ENCODE measurements at regions not wholly inside any gene's neighbourhood (a gene's known extent, or its start where the extent isn't known, plus 50 kb on each side); places are given as distances from the start of the nearest gene placed in this dataset.

- TF ChIP-seq CTCF (IDR thresholded peaks at IDR 0.05; ENCODE audit: insufficient read depth, low read depth, low read length) = no peak
- no peaks in the 10 kb centered on the region for H3K27me3 ChIP-seq (ENCODE audit: control insufficient read depth, insufficient read depth, low read length)
- H3K4me3 ChIP-seq (ENCODE audit: low read depth, low read length) = no peak overlapping the region
- ChIA-PET CTCF (no interaction called here), POLR2A (no interaction called here)
- DNase-seq (ENCODE audit: low read depth) = no peak
- no peaks in the 10 kb centered on the region for H3K36me3 ChIP-seq (ENCODE audit: control insufficient read depth, insufficient read depth, low read length)
Observed at GRCh38 chr5:89613222-89613956, 730.4 kb upstream of the MEF2C start.

DNA sequence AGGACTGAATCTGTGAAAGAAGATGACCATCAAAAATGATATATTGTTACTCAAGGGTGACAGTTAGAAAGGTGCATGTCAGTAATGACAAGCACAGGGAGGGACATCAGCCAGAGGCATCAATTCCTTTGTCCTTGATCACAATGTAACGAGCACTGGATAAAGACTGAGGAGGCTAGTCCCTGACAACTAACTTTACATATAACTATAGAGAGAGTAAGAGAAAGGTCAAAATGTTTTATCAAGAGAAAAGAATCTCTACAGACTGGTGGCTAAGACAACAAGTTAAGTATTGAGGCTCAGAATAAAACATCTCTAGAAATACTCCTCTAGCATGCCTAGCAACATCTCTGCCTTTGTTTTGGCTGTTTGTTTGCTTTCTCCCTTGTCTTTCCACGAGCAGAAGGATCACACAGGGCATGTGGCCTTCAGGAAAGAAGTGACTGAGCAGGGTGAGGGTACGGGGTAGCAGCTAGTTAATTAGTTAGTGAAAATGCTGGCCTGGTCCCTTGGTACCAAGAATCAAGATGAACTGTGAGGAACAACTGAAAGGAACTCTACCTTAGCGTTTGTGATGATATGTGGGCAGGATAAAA, 724.1 kb upstream of the MEF2C start:
- DNase-seq (ENCODE audit: low read depth) = no peak
- ChIA-PET CTCF (no interaction called here), POLR2A (no interaction called here)
- Histone ChIP-seq H3K27me3 (ENCODE audit: control insufficient read depth, insufficient read depth, low read length) (no peaks in the 10 kb centered on the region), H3K4me3 (ENCODE audit: low read depth, low read length) (no peak overlapping the region), H3K36me3 (ENCODE audit: control insufficient read depth, insufficient read depth, low read length) (no peaks in the 10 kb centered on the region)
- TF ChIP-seq CTCF (IDR thresholded peaks at IDR 0.05; ENCODE audit: insufficient read depth, low read depth, low read length) = no peak

- Histone ChIP-seq H3K36me3 (ENCODE audit: control insufficient read depth, insufficient read depth, low read length) (no peaks in the 10 kb centered on the region), H3K27me3 (ENCODE audit: control insufficient read depth, insufficient read depth, low read length) (no peaks in the 10 kb centered on the region), H3K4me3 (ENCODE audit: low read depth, low read length) (no peak overlapping the region)
- DNase-seq (ENCODE audit: low read depth) = no peak
- ChIA-PET POLR2A (no interaction called here), CTCF (no interaction called here)
- TF ChIP-seq CTCF (IDR thresholded peaks at IDR 0.05; ENCODE audit: insufficient read depth, low read depth, low read length) = no peak
Observed at GRCh38 chr5:89604342-89604741, 721.4 kb upstream of the MEF2C start.

- CTCF ChIA-PET = no interaction called here
- no peak for DNase-seq (ENCODE audit: low read depth)
- no peak for TF ChIP-seq CTCF (IDR thresholded peaks at IDR 0.05; ENCODE audit: insufficient read depth, low read depth, low read length)
- POLR2A ChIA-PET = no interaction called here
- no peaks in the 10 kb centered on the region for H3K36me3 ChIP-seq (ENCODE audit: control insufficient read depth, insufficient read depth, low read length)
- H3K4me3 ChIP-seq (ENCODE audit: low read depth, low read length) = no peak overlapping the region
- H3K27me3 ChIP-seq (ENCODE audit: control insufficient read depth, insufficient read depth, low read length) = no peaks in the 10 kb centered on the region
Observed at GRCh38 chr5:89601880-89602279, 718.9 kb upstream of the MEF2C start.

DNA sequence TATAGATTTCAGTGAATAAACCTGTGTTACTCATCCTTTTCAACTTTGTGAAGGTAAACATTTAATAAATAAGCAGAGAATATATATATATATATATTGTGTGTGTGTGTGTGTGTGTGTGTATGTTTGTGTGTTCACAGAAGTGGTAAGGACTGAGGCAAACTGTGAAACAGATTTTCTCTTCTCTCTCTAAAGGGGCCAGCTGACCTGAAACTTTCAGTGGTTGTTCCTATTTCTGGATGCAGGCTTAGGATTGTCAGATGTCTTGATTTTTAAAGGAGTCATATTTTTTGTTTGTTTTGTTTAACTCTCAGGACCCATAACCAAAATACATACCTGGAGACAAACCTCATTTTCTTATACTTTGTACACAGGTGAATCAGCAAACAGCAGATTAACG, 714.9 kb upstream of the MEF2C start:
- Histone ChIP-seq H3K27me3 (ENCODE audit: control insufficient read depth, insufficient read depth, low read length) (no peaks in the 10 kb centered on the region), H3K36me3 (ENCODE audit: control insufficient read depth, insufficient read depth, low read length) (no peaks in the 10 kb centered on the region), H3K4me3 (ENCODE audit: low read depth, low read length) (no peak overlapping the region)
- ChIA-PET CTCF (no interaction called here), POLR2A (interaction anchor here (0.7 kb wide), 1 partner anchor 574 kb away, joined by 3 read pairs; no protein-coding TSS in a partner anchor)
- DNase-seq (ENCODE audit: low read depth) = no peak
- no peak for TF ChIP-seq CTCF (IDR thresholded peaks at IDR 0.05; ENCODE audit: insufficient read depth, low read depth, low read length)

Data from BJ (cell line).